Liver (tissue), 7 donors: ENCODE measurements at regions not wholly inside any gene's neighbourhood (a gene's known extent, or its start where the extent isn't known, plus 50 kb on each side); places are given as distances from the start of the nearest gene placed in this dataset.

Source experiments
- DNase-seq: peaks from one replicate; pipeline ENCODE4 v3.0.0-alpha.2; 2017; ENCODE audit warnings: low spot score
- H3K27ac ChIP-seq, 2 donors: one replicate each; pipeline ENCODE4 v1.7.0; 2013; ENCODE audit warnings: inconsistent platforms in 2 of 2, low read length in 2 of 2, control low read depth in 1 of 2, low read depth in 1 of 2, mild to moderate bottlenecking in 1 of 2
- H3K27me3 ChIP-seq, 4 donors: one replicate each; pipeline versions ENCODE4 v1.6.1 to v1.7.0; 2013; ENCODE audit warnings: low read length in 3 of 4, inconsistent platforms in 1 of 4, mild to moderate bottlenecking in 1 of 4, moderate library complexity in 1 of 4; ENCODE audit not compliant: control insufficient read depth in 4 of 4, insufficient read depth in 4 of 4
- H3K36me3 ChIP-seq, 4 donors: one replicate each; pipeline versions ENCODE4 v1.6.1 to v1.7.0; 2013; ENCODE audit warnings: low read length in 3 of 4, mild to moderate bottlenecking in 3 of 4, low read depth in 1 of 4, moderate library complexity in 1 of 4; ENCODE audit not compliant: control insufficient read depth in 4 of 4, insufficient read depth in 3 of 4
- H3K4me1 ChIP-seq, 4 donors: one replicate each; pipeline versions ENCODE4 v1.6.1 to v1.7.0; 2013; ENCODE audit warnings: low read length in 3 of 4, mild to moderate bottlenecking in 3 of 4, moderate library complexity in 1 of 4; ENCODE audit not compliant: control insufficient read depth in 4 of 4, insufficient read depth in 4 of 4
- H3K4me3 ChIP-seq, 3 donors: one replicate each; pipeline versions ENCODE4 v1.6.1 to v1.7.0; 2013; ENCODE audit warnings: low read length in 3 of 3, control low read depth in 1 of 3, low read depth in 1 of 3, mild to moderate bottlenecking in 1 of 3
- H3K9ac ChIP-seq, 2 donors: one replicate each; pipeline ENCODE4 v1.7.0; 2013; ENCODE audit warnings: low read length in 2 of 2, mild to moderate bottlenecking in 2 of 2, moderate library complexity in 2 of 2, control low read depth in 1 of 2, low read depth in 1 of 2
- H3K9me3 ChIP-seq, 4 donors: one replicate each; pipeline versions ENCODE4 v1.6.1 to v1.7.0; 2013; ENCODE audit warnings: low read length in 3 of 4; ENCODE audit not compliant: control insufficient read depth in 4 of 4
- EGR1 ChIP-seq, 2 donors: IDR thresholded peaks; 2 replicates each; pipeline ENCODE4 v1.6.1; 2016 to 2018; ENCODE audit warnings: antibody characterized with exemption in 2 of 2, low read depth in 2 of 2
- FOXA2 ChIP-seq: IDR thresholded peaks from 2 replicates; pipeline ENCODE4 v1.6.1; 2016; ENCODE audit warnings: antibody characterized with exemption
- GABPA ChIP-seq, 2 donors: IDR thresholded peaks in 1 of 2; conservative IDR thresholded peaks in 1 of 2; 2 replicates each; pipeline ENCODE4 v1.6.1; 2016; ENCODE audit warnings: antibody characterized with exemption in 2 of 2, mild to moderate bottlenecking in 1 of 2, moderate library complexity in 1 of 2
- HNF4A ChIP-seq, 2 donors: conservative IDR thresholded peaks; 2 replicates each; pipeline ENCODE4 v1.6.1; 2016; ENCODE audit warnings: antibody characterized with exemption in 2 of 2, mild to moderate bottlenecking in 2 of 2
- JUND ChIP-seq, 2 donors: IDR thresholded peaks; 2 replicates each; pipeline ENCODE4 v1.6.1; 2016; ENCODE audit warnings: antibody characterized with exemption in 2 of 2
- RAD21 ChIP-seq, 2 donors: IDR thresholded peaks; 2 replicates each; pipeline ENCODE4 v1.6.1; 2016; ENCODE audit warnings: antibody characterized with exemption in 2 of 2, mild to moderate bottlenecking in 2 of 2
- REST ChIP-seq: IDR thresholded peaks from 2 replicates; pipeline ENCODE4 v1.6.1; 2016; ENCODE audit warnings: antibody characterized with exemption, mild to moderate bottlenecking
- RXRA ChIP-seq, 2 donors: IDR thresholded peaks; 2 replicates each; pipeline ENCODE4 v1.6.1; 2017 to 2018; ENCODE audit warnings: antibody characterized with exemption in 2 of 2, mild to moderate bottlenecking in 1 of 2
- SP1 ChIP-seq: IDR thresholded peaks from 2 replicates; pipeline ENCODE4 v1.6.1; 2018; ENCODE audit warnings: antibody characterized with exemption, mild to moderate bottlenecking
- YY1 ChIP-seq: IDR thresholded peaks from 2 replicates; pipeline ENCODE4 v1.6.1; 2016; ENCODE audit warnings: antibody characterized with exemption, mild to moderate bottlenecking
- WGBS: extraction: QIAGEN DNeasy Blood & Tissue Kit; methylation state at CpG from one replicate; pipeline ENCODE4 v1.1.7; 2013; 5-methylcytosine and 5-hydroxymethylcytosine counted together
- TF ChIP-seq, protein P1 (sequence below): IDR thresholded peaks from 2 replicates; pipeline ENCODE4 v1.6.1; 2016; ENCODE audit warnings: antibody characterized with exemption
- TF ChIP-seq, protein P2 (sequence below): IDR thresholded peaks from 2 replicates; pipeline ENCODE4 v1.6.1; 2016; ENCODE audit warnings: antibody characterized with exemption
- donor health status: healthy.
- donor health status: healthy.
- donor health status: healthy.
- donor health status: healthy.

- Histone ChIP-seq H3K4me3 (no peak overlapping the region), H3K36me3 (no peaks in the 10 kb centered on the region), H3K27ac (no peak overlapping the region), H3K4me1 (peaks cover 0 to 3% (median 0%) of the 10 kb centered on the region in 4 donors), H3K27me3 (no peaks in the 10 kb centered on the region), H3K9ac (no peak overlapping the region), H3K9me3 (no peaks in the 10 kb centered on the region)
- 76% methylated on average over 1 of the region's 1 CpG for WGBS
- TF ChIP-seq EGR1 (IDR thresholded peaks at IDR 0.05; ENCODE audit: low read depth in 2 of 2) (no peak), GABPA (IDR thresholded peaks at IDR 0.05 in 1 of 2, conservative IDR thresholded peaks at IDR 0.05 in 1 of 2) (no peak), RAD21 (IDR thresholded peaks at IDR 0.05) (no peak)
- DNase-seq: no peak
Measured at GRCh38 chr1:98129491-98129890, 208.7 kb upstream of the DPYD start.

GRCh38 chr1:98126740-98127139, 205.9 kb upstream of the DPYD start:
- no peak for DNase-seq
- TF ChIP-seq, protein P1, sequence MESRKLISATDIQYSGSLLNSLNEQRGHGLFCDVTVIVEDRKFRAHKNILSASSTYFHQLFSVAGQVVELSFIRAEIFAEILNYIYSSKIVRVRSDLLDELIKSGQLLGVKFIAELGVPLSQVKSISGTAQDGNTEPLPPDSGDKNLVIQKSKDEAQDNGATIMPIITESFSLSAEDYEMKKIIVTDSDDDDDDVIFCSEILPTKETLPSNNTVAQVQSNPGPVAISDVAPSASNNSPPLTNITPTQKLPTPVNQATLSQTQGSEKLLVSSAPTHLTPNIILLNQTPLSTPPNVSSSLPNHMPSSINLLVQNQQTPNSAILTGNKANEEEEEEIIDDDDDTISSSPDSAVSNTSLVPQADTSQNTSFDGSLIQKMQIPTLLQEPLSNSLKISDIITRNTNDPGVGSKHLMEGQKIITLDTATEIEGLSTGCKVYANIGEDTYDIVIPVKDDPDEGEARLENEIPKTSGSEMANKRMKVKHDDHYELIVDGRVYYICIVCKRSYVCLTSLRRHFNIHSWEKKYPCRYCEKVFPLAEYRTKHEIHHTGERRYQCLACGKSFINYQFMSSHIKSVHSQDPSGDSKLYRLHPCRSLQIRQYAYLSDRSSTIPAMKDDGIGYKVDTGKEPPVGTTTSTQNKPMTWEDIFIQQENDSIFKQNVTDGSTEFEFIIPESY: no peak
- TF ChIP-seq YY1: no peak
- no peaks in the 10 kb centered on the region for H3K36me3 ChIP-seq
- H3K4me1 ChIP-seq: no peaks in the 10 kb centered on the region
- H3K27me3 ChIP-seq: no peaks in the 10 kb centered on the region
- no peak overlapping the region for H3K27ac ChIP-seq
- no peak overlapping the region for H3K4me3 ChIP-seq
- H3K9ac ChIP-seq: no peak overlapping the region
- H3K9me3 ChIP-seq: no peaks in the 10 kb centered on the region

DNA sequence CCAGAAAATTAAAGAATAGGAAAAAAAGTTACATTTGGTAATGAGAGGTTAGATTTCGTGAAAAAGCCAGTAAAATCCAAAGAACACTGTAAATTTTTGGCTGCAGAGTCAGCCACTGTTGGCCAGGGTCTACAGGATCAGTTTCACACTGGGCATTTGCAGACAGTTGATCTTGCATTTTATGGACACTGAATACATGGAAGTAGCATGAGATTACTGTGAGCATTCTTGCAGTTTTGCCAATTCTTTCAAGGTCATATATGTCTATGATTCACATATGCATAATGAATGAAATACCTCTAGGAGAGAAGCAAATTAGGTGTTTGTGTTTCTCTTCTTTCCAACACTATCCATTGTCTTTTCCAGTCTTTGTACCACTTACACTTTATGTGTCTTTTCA, 200.8 kb upstream of the DPYD start:
- Histone ChIP-seq H3K36me3 (no peaks in the 10 kb centered on the region), H3K27ac (no peak overlapping the region), H3K4me3 (no peak overlapping the region), H3K4me1 (no peaks in the 10 kb centered on the region), H3K9me3 (no peaks in the 10 kb centered on the region), H3K9ac (no peak overlapping the region), H3K27me3 (no peaks in the 10 kb centered on the region)
- TF ChIP-seq GABPA (IDR thresholded peaks at IDR 0.05 in 1 of 2, conservative IDR thresholded peaks at IDR 0.05 in 1 of 2): no peak
- TF ChIP-seq, protein P2, sequence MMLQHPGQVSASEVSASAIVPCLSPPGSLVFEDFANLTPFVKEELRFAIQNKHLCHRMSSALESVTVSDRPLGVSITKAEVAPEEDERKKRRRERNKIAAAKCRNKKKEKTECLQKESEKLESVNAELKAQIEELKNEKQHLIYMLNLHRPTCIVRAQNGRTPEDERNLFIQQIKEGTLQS: no peak
- no peak for TF ChIP-seq YY1
- TF ChIP-seq REST: no peak
- TF ChIP-seq EGR1 (IDR thresholded peaks at IDR 0.05; ENCODE audit: low read depth in 2 of 2): no peak
- TF ChIP-seq SP1: no peak
- TF ChIP-seq, protein P1: no peak
- no peak for TF ChIP-seq JUND (IDR thresholded peaks at IDR 0.05)
- TF ChIP-seq HNF4A (conservative IDR thresholded peaks at IDR 0.05): no peak
- TF ChIP-seq RAD21 (IDR thresholded peaks at IDR 0.05): no peak
- no peak for TF ChIP-seq FOXA2
- TF ChIP-seq RXRA (IDR thresholded peaks at IDR 0.05): no peak
- WGBS: 20% methylated on average over 1 of the region's 1 CpG
- DNase-seq: no peak
